HCT116 (cell line): ENCODE measurements at regions not wholly inside any gene's neighbourhood (a gene's known extent, or its start where the extent isn't known, plus 50 kb on each side); places are given as distances from the start of the nearest gene placed in this dataset.

Experiments used
- CTCF ChIP-seq, 3 experiments: fragments of 200-600 bp in 1 of 3; sonication (generic) in 1 of 3; IDR thresholded peaks in 2 of 3; conservative IDR thresholded peaks in 1 of 3; 2 replicates each; pipeline ENCODE4 v1.5.1; 2012 to 2017; ENCODE audit warnings: low read depth in 2 of 3, low read length in 2 of 3, antibody characterized with exemption in 1 of 3, borderline replicate concordance in 1 of 3, control low read depth in 1 of 3, mild to moderate bottlenecking in 1 of 3, mixed read lengths in 1 of 3, mixed run types in 1 of 3, moderate library complexity in 1 of 3; ENCODE audit not compliant: insufficient read depth in 1 of 3
- EZH2phosphoT487 ChIP-seq: fragments of 200-600 bp; IDR thresholded peaks from 2 replicates; pipeline ENCODE4 v1.6.1; 2018; ENCODE audit warnings: antibody characterized with exemption, borderline replicate concordance
- POLR2A ChIP-seq: IDR thresholded peaks from 2 replicates; pipeline ENCODE4 v1.7.0; 2011; ENCODE audit warnings: borderline replicate concordance; ENCODE audit not compliant: insufficient read depth, insufficient read length; ENCODE audit errors: extremely low read depth
- RAD21 ChIP-seq: IDR thresholded peaks from 2 replicates; pipeline ENCODE4 v1.6.1; 2012; ENCODE audit warnings: low read depth, mild to moderate bottlenecking
- REST ChIP-seq: IDR thresholded peaks from 2 replicates; pipeline ENCODE4 v1.6.1; 2012; ENCODE audit warnings: low read depth

- TF ChIP-seq POLR2A (no peak), CTCF (IDR thresholded peaks at IDR 0.05 in 2 of 3, conservative IDR thresholded peaks at IDR 0.05 in 1 of 3; ENCODE audit: borderline replicate concordance in 1 of 3, insufficient read depth in 1 of 3, low read depth in 2 of 3, low read length in 2 of 3) (no peak), REST (no peak), EZH2phosphoT487 (no peak), RAD21 (no peak)
These were observed 2603.7 kb upstream of the TPTE start for GRCh38 chr21:7917729-7918128.
